C4-2B (cell line): ENCODE measurements at regions not wholly inside any gene's neighbourhood (a gene's known extent, or its start where the extent isn't known, plus 50 kb on each side); places are given as distances from the start of the nearest gene placed in this dataset.

Experiments
- H3K27ac ChIP-seq: fragments of 450-650 bp; 2 replicates; pipeline ENCODE4 v1.5.1; 2017
- CTCF ChIP-seq: fragments of 450-650 bp; conservative IDR thresholded peaks from 2 replicates; pipeline ENCODE4 v1.5.1; 2017; ENCODE audit warnings: mild to moderate bottlenecking
- ZFX ChIP-seq: fragments of 450-650 bp; IDR thresholded peaks from 2 replicates; pipeline ENCODE4 v1.6.1; 2017

GRCh38 chr2:220422676-220423075 lies 795.2 kb downstream of the SLC4A3 start:
- TF ChIP-seq ZFX (no peak), CTCF (no peak)
- H3K27ac ChIP-seq = no peak overlapping the region

- no peak for TF ChIP-seq CTCF
- TF ChIP-seq ZFX = no peak
- H3K27ac ChIP-seq = no peak overlapping the region
These were observed 797.1 kb downstream of the SLC4A3 start for GRCh38 chr2:220424561-220424960.

- no peak overlapping the region for H3K27ac ChIP-seq
- TF ChIP-seq CTCF = no peak
These were observed 805.2 kb downstream of the SLC4A3 start for GRCh38 chr2:220432645-220433044.

- no peak overlapping the region for H3K27ac ChIP-seq
- TF ChIP-seq CTCF (no peak), ZFX (no peak)
These were observed 805.7 kb downstream of the SLC4A3 start for GRCh38 chr2:220433131-220433530.

GRCh38 chr2:220434385-220434784 lies 807.0 kb downstream of the SLC4A3 start:
- no peak overlapping the region for H3K27ac ChIP-seq
- TF ChIP-seq CTCF = no peak
- TF ChIP-seq ZFX = no peak

GRCh38 chr2:220437938-220438337 lies 810.5 kb downstream of the SLC4A3 start:
- no peak overlapping the region for H3K27ac ChIP-seq
- TF ChIP-seq ZFX (no peak), CTCF (no peak)

- TF ChIP-seq CTCF = no peak
- TF ChIP-seq ZFX = no peak
- no peak overlapping the region for H3K27ac ChIP-seq
These were observed 813.3 kb downstream of the SLC4A3 start for GRCh38 chr2:220440731-220441130.
